NCI-H748 (cell line): ENCODE measurements at regions not wholly inside any gene's neighbourhood (a gene's known extent, or its start where the extent isn't known, plus 50 kb on each side); places are given as distances from the start of the nearest gene placed in this dataset.
A peak's percentile ranks its signal among the peaks of the same experiment; 100 is the strongest.
"Not testable (repeated sequence)": the region's sequence is repeated elsewhere in the genome, so short reads cannot be mapped to it uniquely, and the experiment has no call there.

Experiments used
- DNase-seq: peaks from one replicate; lab custom pipeline; 2025; ENCODE audit not compliant: unreplicated experiment; lab: John Stamatoyannopoulos, UW

- DNase-seq, result peak; percentile 39
Measured at GRCh38 chr18:60067426-60068210, 167.8 kb downstream of the PMAIP1 start.

GRCh38 chr18:60066219-60066975 is 166.6 kb downstream of the PMAIP1 start:
- DNase-seq, result no peak

- DNase-seq, result no peak
Measured at GRCh38 chr18:60064271-60064670, 164.5 kb downstream of the PMAIP1 start.

GRCh38 chr18:60062831-60063230 is 163.0 kb downstream of the PMAIP1 start:
- DNase-seq, result not testable (repeated sequence)

- no peak for DNase-seq
Measured at GRCh38 chr18:60062396-60062795, 162.6 kb downstream of the PMAIP1 start.

GRCh38 chr18:60060578-60060977 is 160.8 kb downstream of the PMAIP1 start:
- no peak for DNase-seq

GRCh38 chr18:60060026-60060425 is 160.2 kb downstream of the PMAIP1 start:
- no peak for DNase-seq

GRCh38 chr18:60059216-60059615 is 159.4 kb downstream of the PMAIP1 start:
- DNase-seq, result no peak

GRCh38 chr18:60053747-60054304 is 154.0 kb downstream of the PMAIP1 start:
- DNase-seq, result peak; percentile 53

GRCh38 chr18:60050821-60051220 is 151.0 kb downstream of the PMAIP1 start:
- DNase-seq, result no peak

- no peak for DNase-seq
Measured at GRCh38 chr18:60049172-60049571, 149.4 kb downstream of the PMAIP1 start.

GRCh38 chr18:60047556-60047955 is 147.8 kb downstream of the PMAIP1 start:
- DNase-seq, result no peak

GRCh38 chr18:60044290-60045006 is 144.7 kb downstream of the PMAIP1 start:
- DNase-seq, result no peak

- no peak for DNase-seq
Measured at GRCh38 chr18:60040971-60041370, 141.2 kb downstream of the PMAIP1 start.

- no peak for DNase-seq
Measured at GRCh38 chr18:60038731-60039130, 138.9 kb downstream of the PMAIP1 start.

- peak; percentile 21 for DNase-seq
Measured at GRCh38 chr18:60027397-60027796, 127.6 kb downstream of the PMAIP1 start.

- DNase-seq, result no peak
Measured at GRCh38 chr18:60024857-60025256, 125.1 kb downstream of the PMAIP1 start.

- DNase-seq, result no peak
Measured at GRCh38 chr18:60024345-60024744, 124.5 kb downstream of the PMAIP1 start.

- no peak for DNase-seq
Measured at GRCh38 chr18:60022671-60023276, 123.0 kb downstream of the PMAIP1 start.

- DNase-seq, result no peak
Measured at GRCh38 chr18:60021556-60021955, 121.8 kb downstream of the PMAIP1 start.
